ENCODE measurements at regions not wholly inside any gene's neighbourhood (a gene's known extent, or its start where the extent isn't known, plus 50 kb on each side); places are given as distances from the start of the nearest gene placed in this dataset.

DNA sequence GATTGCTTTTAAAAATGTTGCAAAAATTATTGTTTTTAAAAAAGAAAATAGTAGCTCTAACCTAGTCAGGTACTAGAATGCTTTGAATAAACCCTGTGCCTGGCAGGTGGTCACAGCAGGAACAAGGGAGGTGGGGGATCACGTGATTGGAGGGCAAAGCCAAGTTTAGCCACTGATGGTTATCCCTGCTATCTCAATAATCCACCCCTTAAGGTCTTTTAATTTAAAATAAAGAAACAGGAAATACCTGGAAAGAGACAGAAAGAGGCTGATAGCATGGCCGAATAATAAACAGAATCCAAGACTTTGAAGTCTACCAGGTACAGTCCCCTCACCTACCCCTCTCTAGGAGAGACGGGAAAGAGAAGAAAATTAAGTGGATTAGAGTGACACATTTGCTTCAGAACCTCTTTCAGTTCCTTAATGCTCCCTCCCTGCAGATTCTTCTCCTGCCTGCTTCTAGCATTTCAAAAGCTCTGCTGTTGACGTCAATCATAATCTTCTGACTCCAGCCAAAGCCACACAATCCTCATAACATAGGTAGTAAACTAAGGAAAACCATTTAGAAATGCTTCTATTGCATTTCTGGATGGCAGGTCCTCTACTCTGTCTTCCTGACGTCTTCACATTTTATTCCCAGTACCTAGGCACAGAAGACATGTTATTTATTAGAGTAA, 303.4 kb upstream of the MME start:
- peaks cover 0 to 12% (median 0%) of the 10 kb centered on the region in 11 experiments; a peak in 3 of 22 replicates for H3K9me3 ChIP-seq (replicated peaks in 1 of 11)
- no peaks in the 10 kb centered on the region for H3K27me3 ChIP-seq
- no peak for TF ChIP-seq Cebpa-rat (IDR thresholded peaks at IDR 0.05)
- H3K4me2 ChIP-seq = no peak overlapping the region
- H4K20me1 ChIP-seq = no peaks in the 10 kb centered on the region
- peaks cover 0 to 3% (median 0%) of the 10 kb centered on the region in 10 experiments; a peak in 1 of 20 replicates for H3K4me1 ChIP-seq
- no peak overlapping the region for H3K9ac ChIP-seq
- H3K4me3 ChIP-seq = no peak overlapping the region
- no peak overlapping the region for H3K27ac ChIP-seq
- no peaks in the 10 kb centered on the region for H3K36me3 ChIP-seq

DNA sequence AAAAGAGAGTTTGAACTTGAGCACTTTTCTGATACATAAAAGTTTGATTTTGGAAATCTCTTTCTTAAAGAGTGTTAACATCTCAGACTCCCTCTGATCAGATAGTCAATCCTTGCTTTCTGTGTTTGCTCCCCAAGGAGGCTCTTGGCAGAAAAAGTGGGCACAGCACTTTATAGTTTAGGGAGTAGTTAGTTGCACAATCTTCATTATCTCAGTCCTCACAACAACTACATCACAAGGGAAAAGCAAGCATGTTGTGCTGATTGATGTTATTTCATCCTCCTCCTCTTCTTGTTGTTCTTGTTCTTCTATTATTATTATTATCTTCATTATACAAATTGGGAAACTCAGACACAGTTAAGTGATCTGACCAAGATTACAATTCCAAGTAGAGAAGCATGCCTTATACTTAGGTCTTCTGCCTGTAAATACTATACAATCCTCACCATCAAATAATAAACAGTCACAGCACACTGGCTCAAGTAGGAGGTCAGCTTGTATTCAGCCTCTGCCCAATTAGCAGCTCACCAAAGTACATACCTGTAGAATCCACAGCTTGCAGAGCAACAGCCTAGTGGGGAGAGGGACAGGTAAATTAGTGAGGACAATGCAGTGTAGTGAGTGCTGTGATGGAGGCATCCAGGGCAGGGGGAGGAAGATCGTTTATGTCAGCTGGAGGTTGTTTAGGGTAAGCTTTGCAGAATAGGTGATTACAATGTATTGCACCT, 304.1 kb upstream of the MME start:
- TF ChIP-seq Cebpa-rat (IDR thresholded peaks at IDR 0.05) = no peak
- Histone ChIP-seq H4K20me1 (no peaks in the 10 kb centered on the region), H3K4me3 (no peak overlapping the region), H3K27ac (no peak overlapping the region), H3K9ac (no peak overlapping the region), H3K27me3 (no peaks in the 10 kb centered on the region), H3K4me1 (no peaks in the 10 kb centered on the region), H3K4me2 (no peak overlapping the region), H3K9me3 (replicated peaks in 1 of 11) (peaks cover 0 to 12% (median 0%) of the 10 kb centered on the region in 11 experiments; a peak in 3 of 22 replicates), H3K36me3 (no peaks in the 10 kb centered on the region)

DNA sequence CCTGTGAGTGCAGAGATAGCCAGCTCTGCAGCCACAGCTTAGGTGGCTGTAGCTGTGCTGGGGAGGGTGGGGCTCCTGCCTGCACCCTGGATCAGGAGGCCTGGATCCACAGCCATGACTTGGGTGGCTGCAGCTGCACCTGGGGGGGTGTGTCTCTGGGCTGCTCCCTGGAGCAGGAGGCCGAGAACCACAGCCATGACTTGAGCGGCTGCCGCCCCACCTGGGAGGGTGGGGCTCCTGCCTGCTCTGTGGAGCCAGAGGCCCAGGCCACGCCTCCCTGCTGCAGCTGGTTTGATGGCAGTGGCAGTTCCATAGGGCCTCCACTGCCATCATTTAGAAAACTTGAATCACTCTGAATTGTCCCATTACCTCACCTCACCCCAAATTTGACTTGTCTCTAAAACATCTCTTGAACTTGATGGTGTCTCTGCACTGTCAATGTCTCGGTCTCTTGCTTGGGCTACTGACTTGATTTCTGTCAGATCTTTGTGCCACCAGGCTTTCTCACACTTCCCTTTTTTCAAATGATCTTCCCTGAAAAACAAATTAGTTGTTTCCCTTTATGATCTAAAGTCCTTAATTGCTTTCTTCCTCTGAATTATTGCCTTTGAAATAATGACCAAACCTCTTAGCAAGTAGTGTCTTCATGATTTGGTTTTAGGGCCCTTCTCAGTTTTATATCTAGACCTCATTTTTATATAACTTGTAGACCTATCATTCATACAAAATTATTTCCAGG, 313.2 kb upstream of the MME start:
- H3K27me3 ChIP-seq = no peaks in the 10 kb centered on the region
- H3K4me2 ChIP-seq = peak overlapping the region in 2 of 11 experiments; percentile 31 to 71; a peak in 3 of 22 replicates
- H4K20me1 ChIP-seq = no peaks in the 10 kb centered on the region
- no peak overlapping the region for H3K9ac ChIP-seq
- no peaks in the 10 kb centered on the region for H3K36me3 ChIP-seq
- peaks cover 8 to 22% (median 15%) of the 10 kb centered on the region in 11 experiments; a peak in 16 of 22 replicates for H3K9me3 ChIP-seq (replicated peaks in 1 of 11)
- no peak overlapping the region for H3K4me3 ChIP-seq
- TF ChIP-seq Cebpa-rat (IDR thresholded peaks at IDR 0.05) = no peak
- H3K27ac ChIP-seq = no peak overlapping the region
- H3K4me1 ChIP-seq = peaks cover 0 to 12% (median 0%) of the 10 kb centered on the region in 10 experiments; a peak in 7 of 20 replicates

DNA sequence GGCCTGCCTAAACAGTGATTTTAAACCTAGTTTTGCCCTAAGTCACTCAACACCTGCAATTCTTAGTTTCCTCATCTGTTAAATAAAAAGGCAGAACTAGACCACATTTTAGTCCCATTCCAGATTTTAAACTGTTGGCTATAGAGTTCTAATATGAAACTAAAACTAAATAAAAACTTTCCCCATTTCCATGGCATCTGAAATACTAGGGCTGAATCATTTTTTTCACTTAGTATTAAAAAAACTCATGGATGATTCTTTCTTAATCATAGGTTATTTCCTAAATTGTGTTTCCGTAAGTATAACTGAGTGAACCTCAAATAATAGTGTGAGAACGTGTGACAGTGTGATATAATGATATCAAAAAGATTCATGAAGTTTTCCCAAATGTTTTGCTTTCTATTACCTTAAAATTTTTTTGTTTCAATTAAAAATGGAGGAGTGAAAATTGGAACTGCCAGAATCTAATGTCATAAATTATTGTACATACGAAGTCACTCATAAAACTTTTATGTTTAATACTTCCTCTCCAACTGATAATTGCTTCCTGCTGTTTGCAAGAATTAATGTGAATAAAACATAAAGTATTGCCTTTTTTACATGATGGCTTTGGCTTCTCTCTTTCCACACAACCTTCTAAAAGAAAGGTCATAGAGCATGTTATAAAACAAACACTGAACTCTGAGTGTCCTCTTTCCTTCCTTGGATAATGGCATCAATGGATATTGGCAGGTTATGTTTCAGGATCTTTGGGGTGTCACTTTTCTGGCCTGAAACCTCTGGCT, 315.1 kb upstream of the MME start:
- Histone ChIP-seq H3K9ac (no peak overlapping the region), H4K20me1 (no peaks in the 10 kb centered on the region), H3K4me2 (no peak overlapping the region), H3K36me3 (no peaks in the 10 kb centered on the region), H3K4me3 (no peak overlapping the region), H3K27me3 (no peaks in the 10 kb centered on the region), H3K4me1 (peaks cover 0 to 12% (median 0%) of the 10 kb centered on the region in 10 experiments; a peak in 7 of 20 replicates), H3K27ac (no peak overlapping the region), H3K9me3 (replicated peaks in 1 of 11) (peaks cover 8 to 22% (median 15%) of the 10 kb centered on the region in 11 experiments; a peak in 16 of 22 replicates)
- no peak for TF ChIP-seq Cebpa-rat (IDR thresholded peaks at IDR 0.05)

DNA sequence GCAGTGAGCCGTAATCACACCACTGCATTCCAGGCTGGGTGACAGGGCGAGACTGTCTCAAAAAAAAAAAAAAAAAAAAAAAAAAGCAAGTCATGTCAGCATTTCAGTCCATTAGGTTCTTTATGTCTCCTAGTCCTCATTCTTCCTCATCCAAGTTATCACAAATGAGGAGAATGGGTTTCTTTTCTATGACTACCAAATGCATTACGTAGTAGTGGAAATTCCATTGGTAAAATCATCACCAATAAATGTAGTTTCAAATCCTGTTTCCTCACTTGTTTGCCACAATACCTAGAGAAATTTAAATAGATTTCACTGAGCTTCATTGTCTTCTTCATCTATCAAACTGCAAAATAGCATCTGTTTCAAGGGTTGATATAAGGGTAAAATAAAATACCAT, 317.6 kb upstream of the MME start:
- no peak for TF ChIP-seq Cebpa-rat (IDR thresholded peaks at IDR 0.05)
- peaks cover 0 to 11% (median 0%) of the 10 kb centered on the region in 10 experiments; a peak in 7 of 20 replicates for H3K4me1 ChIP-seq
- no peaks in the 10 kb centered on the region for H3K27me3 ChIP-seq
- H3K9me3 ChIP-seq (replicated peaks in 1 of 11) = peaks cover 8 to 18% (median 15%) of the 10 kb centered on the region in 11 experiments; a peak in 16 of 22 replicates
- H3K9ac ChIP-seq = no peak overlapping the region
- no peaks in the 10 kb centered on the region for H4K20me1 ChIP-seq
- no peaks in the 10 kb centered on the region for H3K36me3 ChIP-seq
- H3K4me3 ChIP-seq = no peak overlapping the region
- no peak overlapping the region for H3K27ac ChIP-seq
- no peak overlapping the region for H3K4me2 ChIP-seq

DNA sequence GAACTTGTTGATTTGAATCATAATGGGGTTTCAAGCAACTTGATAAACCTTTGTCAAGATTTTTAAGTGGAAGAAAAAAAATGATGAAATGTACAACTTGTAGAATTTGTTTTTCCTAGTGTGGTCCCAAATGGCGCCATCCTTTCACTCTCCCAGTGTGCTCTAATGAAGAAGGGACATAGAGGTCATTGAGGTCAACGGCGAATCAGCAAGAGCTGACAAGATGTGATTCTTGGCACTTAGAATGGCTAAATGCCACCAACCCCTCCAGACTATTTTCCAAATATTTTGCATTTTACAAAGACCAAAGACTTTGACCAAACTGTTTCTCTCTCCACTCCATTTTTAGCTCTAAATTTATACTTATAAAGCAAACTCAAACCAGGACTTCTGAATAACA, 320.2 kb upstream of the MME start:
- TF ChIP-seq Cebpa-rat (IDR thresholded peaks at IDR 0.05) = no peak
- no peak overlapping the region for H3K4me2 ChIP-seq
- H3K4me1 ChIP-seq = no peaks in the 10 kb centered on the region
- no peaks in the 10 kb centered on the region for H3K9me3 ChIP-seq (replicated peaks in 1 of 11)
- no peak overlapping the region for H3K27ac ChIP-seq
- no peaks in the 10 kb centered on the region for H3K27me3 ChIP-seq
- no peak overlapping the region for H3K4me3 ChIP-seq
- H3K9ac ChIP-seq = no peak overlapping the region
- H4K20me1 ChIP-seq = no peaks in the 10 kb centered on the region
- H3K36me3 ChIP-seq = no peaks in the 10 kb centered on the region

DNA sequence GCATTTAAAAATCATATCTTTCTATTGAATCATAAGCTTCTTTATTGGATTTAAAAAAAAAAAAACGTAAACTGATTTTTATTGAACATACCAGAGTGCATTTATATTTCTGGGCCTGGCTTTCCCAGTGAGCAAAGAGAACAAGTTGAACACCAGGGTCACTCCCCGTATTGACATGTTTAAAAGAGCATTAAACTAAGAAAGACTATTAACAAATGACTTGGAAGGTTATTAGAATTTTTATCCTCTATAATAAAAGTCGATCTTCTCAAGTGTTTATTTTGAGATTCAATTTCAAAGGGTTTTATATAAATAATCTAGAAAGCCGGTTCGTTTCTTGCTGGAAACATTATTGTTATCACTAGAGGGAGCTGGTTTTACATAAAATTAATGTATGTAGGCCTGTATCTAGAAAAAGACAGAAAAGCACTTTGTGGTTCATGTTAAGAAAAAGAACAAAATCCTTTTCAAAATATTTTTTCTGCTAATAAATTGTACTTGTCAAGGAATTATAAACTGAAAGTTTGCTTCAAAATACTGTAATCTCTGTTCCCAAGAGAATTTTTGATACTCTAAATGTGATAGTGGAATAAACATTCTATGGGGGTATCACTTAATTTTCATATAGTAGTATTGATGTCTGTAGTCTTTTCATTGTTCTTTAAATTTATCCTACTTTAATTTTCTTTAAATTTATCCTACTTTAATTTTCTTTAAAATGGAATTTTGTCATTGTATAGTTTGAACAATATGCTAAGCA, 321.8 kb upstream of the MME start:
- TF ChIP-seq Cebpa-rat (IDR thresholded peaks at IDR 0.05) = no peak
- Histone ChIP-seq H3K4me2 (no peak overlapping the region), H3K9me3 (replicated peaks in 1 of 11) (no peaks in the 10 kb centered on the region), H3K4me3 (no peak overlapping the region), H3K9ac (no peak overlapping the region), H3K4me1 (no peaks in the 10 kb centered on the region), H3K27me3 (no peaks in the 10 kb centered on the region), H4K20me1 (no peaks in the 10 kb centered on the region), H3K36me3 (no peaks in the 10 kb centered on the region), H3K27ac (no peak overlapping the region)

DNA sequence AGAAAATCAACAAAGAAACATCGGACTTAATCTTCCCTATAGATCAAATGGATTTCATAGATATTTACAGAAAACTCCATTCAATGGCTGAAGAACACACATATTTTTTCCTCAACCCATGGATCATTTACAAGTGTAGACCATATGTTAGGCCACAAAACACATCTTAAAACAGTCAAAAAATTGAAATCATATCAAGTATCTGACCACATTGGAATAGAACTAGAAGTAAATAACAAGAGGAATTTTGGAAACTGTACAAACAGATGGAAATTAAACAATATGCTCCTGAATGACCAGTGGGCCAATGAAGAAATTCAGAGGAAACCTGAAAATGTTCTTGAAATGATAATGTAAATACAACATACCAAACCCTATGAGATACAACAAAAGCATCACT, 323.1 kb upstream of the GPR149 start:
- Histone ChIP-seq H3K9me3 (replicated peaks in 1 of 11) (no peaks in the 10 kb centered on the region), H3K27me3 (no peaks in the 10 kb centered on the region), H4K20me1 (no peaks in the 10 kb centered on the region), H3K27ac (no peak overlapping the region), H3K4me3 (no peak overlapping the region), H3K4me2 (no peak overlapping the region), H3K36me3 (no peaks in the 10 kb centered on the region), H3K4me1 (no peaks in the 10 kb centered on the region), H3K9ac (no peak overlapping the region)
- no peak for TF ChIP-seq Cebpa-rat (IDR thresholded peaks at IDR 0.05)

All from BLaER1 treated with 17β-estradiol and CSF1 and Interleukin-3, amounts not matched to agents 10 nM and 100 nM (cell line).